ENCODE measurements at regions not wholly inside any gene's neighbourhood (a gene's known extent, or its start where the extent isn't known, plus 50 kb on each side); places are given as distances from the start of the nearest gene placed in this dataset.

DNA sequence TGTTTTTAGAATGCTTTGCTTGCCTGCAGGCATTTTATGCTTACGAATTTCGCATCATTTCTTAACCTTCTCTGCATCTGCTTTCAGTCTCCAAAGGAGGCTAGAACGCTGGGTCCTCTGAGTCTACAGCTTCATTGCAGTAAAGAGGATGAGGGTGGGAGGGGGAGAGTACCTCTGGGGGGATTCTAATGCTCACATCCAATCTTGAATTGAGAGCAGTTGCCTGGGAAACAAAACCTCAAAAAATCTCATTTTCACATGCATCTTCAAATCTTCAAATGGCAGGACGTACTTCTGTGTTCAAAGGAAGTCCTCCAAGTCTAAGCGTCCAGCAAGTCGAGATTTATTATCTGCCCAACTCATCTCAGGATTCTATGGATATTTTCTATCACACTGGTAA, 100.7 kb upstream of the PRKCQ start:
- Histone ChIP-seq H3K4me3 (ENCODE audit: low read depth, low read length) (no peak overlapping the region), H3K36me3 (ENCODE audit: control insufficient read depth in 2 of 2, insufficient read depth in 1 of 2, low read length in 2 of 2) (no peaks in the 10 kb centered on the region), H3K27ac (ENCODE audit: extremely low read depth, low read depth, low read length) (no peak overlapping the region), H3K9me3 (ENCODE audit: control insufficient read depth, insufficient read depth, low read depth, low read length) (no peaks in the 10 kb centered on the region), H3K4me1 (ENCODE audit: control insufficient read depth, insufficient read depth, low read length) (no peaks in the 10 kb centered on the region)
- TF ChIP-seq, protein P1, sequence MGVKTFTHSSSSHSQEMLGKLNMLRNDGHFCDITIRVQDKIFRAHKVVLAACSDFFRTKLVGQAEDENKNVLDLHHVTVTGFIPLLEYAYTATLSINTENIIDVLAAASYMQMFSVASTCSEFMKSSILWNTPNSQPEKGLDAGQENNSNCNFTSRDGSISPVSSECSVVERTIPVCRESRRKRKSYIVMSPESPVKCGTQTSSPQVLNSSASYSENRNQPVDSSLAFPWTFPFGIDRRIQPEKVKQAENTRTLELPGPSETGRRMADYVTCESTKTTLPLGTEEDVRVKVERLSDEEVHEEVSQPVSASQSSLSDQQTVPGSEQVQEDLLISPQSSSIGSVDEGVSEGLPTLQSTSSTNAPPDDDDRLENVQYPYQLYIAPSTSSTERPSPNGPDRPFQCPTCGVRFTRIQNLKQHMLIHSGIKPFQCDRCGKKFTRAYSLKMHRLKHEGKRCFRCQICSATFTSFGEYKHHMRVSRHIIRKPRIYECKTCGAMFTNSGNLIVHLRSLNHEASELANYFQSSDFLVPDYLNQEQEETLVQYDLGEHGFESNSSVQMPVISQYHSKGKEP (tag by site-specific recombination; IDR thresholded peaks at IDR 0.05), result no peak
- TF ChIP-seq ZNF677 (tag by site-specific recombination; IDR thresholded peaks at IDR 0.05), result no peak
- TF ChIP-seq ZBTB8A (tag by site-specific recombination; IDR thresholded peaks at IDR 0.05), result no peak
- TF ChIP-seq ZNF747 (tag by site-specific recombination; IDR thresholded peaks at IDR 0.05), result no peak
- TF ChIP-seq, protein P2, sequence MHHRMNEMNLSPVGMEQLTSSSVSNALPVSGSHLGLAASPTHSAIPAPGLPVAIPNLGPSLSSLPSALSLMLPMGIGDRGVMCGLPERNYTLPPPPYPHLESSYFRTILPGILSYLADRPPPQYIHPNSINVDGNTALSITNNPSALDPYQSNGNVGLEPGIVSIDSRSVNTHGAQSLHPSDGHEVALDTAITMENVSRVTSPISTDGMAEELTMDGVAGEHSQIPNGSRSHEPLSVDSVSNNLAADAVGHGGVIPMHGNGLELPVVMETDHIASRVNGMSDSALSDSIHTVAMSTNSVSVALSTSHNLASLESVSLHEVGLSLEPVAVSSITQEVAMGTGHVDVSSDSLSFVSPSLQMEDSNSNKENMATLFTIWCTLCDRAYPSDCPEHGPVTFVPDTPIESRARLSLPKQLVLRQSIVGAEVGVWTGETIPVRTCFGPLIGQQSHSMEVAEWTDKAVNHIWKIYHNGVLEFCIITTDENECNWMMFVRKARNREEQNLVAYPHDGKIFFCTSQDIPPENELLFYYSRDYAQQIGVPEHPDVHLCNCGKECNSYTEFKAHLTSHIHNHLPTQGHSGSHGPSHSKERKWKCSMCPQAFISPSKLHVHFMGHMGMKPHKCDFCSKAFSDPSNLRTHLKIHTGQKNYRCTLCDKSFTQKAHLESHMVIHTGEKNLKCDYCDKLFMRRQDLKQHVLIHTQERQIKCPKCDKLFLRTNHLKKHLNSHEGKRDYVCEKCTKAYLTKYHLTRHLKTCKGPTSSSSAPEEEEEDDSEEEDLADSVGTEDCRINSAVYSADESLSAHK (tag by site-specific recombination; IDR thresholded peaks at IDR 0.05), result no peak
- no peak for TF ChIP-seq ZNF623 (tag by site-specific recombination; IDR thresholded peaks at IDR 0.05)
- no peak for TF ChIP-seq IKZF3 (tag by site-specific recombination; IDR thresholded peaks at IDR 0.05)
- ChIA-PET POLR2A (no interaction called here), CTCF (interaction anchor here (1.4 kb wide), 1 partner anchor 10 kb away, joined by 8 read pairs; no protein-coding TSS in a partner anchor)

DNA sequence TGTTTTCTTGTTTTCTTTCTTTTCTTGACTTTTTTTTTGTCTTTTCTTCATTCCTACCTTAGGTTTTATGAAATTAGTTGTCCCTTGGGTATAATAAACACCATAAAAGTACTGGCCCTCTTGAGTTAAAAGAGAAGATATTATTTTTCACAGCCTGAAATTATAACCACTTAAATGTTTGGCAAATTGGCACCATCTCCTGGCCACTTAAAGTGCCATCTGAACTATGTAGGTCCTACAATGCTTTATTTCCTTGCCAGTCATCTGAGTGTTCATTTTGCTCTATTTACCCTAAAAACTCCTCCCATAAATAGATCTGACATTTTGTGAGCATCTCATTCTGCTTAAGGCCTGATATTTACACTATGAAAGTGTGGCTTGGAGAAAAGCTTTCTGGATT, 98.9 kb upstream of the PRKCQ start:
- no peaks in the 10 kb centered on the region for H3K4me1 ChIP-seq (ENCODE audit: control insufficient read depth, insufficient read depth, low read length)
- ChIA-PET POLR2A (no interaction called here), CTCF (interaction anchor here (0.5 to 2.8 kb wide), 24 partner anchors 8 to 1498 kb away, joined by 3 to 27 read pairs (median 4); no protein-coding TSS in a partner anchor)
- H3K4me3 ChIP-seq (ENCODE audit: low read depth, low read length), result no peak overlapping the region
- H3K36me3 ChIP-seq (ENCODE audit: control insufficient read depth in 2 of 2, insufficient read depth in 1 of 2, low read length in 2 of 2), result no peaks in the 10 kb centered on the region
- no peak overlapping the region for H3K27ac ChIP-seq (ENCODE audit: extremely low read depth, low read depth, low read length)
- H3K9me3 ChIP-seq (ENCODE audit: control insufficient read depth, insufficient read depth, low read depth, low read length), result no peaks in the 10 kb centered on the region
- TF ChIP-seq ZBTB48 (tag by site-specific recombination; IDR thresholded peaks at IDR 0.05), result no peak
- TF ChIP-seq, protein P3, sequence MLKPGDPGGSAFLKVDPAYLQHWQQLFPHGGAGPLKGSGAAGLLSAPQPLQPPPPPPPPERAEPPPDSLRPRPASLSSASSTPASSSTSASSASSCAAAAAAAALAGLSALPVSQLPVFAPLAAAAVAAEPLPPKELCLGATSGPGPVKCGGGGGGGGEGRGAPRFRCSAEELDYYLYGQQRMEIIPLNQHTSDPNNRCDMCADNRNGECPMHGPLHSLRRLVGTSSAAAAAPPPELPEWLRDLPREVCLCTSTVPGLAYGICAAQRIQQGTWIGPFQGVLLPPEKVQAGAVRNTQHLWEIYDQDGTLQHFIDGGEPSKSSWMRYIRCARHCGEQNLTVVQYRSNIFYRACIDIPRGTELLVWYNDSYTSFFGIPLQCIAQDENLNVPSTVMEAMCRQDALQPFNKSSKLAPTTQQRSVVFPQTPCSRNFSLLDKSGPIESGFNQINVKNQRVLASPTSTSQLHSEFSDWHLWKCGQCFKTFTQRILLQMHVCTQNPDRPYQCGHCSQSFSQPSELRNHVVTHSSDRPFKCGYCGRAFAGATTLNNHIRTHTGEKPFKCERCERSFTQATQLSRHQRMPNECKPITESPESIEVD (tag by site-specific recombination; IDR thresholded peaks at IDR 0.05), result no peak
- no peak for TF ChIP-seq SCRT2 (tag by site-specific recombination; IDR thresholded peaks at IDR 0.05)
- TF ChIP-seq, protein P4, sequence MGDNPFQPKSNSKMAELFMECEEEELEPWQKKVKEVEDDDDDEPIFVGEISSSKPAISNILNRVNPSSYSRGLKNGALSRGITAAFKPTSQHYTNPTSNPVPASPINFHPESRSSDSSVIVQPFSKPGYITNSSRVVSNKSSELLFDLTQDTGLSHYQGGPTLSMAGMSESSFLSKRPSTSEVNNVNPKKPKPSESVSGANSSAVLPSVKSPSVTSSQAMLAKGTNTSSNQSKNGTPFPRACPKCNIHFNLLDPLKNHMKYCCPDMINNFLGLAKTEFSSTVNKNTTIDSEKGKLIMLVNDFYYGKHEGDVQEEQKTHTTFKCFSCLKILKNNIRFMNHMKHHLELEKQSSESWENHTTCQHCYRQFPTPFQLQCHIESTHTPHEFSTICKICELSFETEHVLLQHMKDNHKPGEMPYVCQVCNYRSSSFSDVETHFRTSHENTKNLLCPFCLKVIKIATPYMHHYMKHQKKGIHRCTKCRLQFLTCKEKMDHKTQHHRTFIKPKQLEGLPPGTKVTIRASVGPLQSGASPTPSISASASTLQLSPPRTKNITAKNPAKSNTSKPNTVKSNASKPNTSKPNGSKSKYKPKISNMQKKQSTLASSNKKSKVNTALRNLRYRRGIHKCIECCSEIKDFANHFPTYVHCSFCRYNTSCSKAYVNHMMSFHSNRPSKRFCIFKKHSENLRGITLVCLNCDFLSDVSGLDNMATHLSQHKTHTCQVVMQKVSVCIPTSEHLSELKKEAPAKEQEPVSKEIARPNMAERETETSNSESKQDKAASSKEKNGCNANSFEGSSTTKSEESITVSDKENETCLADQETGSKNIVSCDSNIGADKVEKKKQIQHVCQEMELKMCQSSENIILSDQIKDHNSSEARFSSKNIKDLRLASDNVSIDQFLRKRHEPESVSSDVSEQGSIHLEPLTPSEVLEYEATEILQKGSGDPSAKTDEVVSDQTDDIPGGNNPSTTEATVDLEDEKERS (tag by site-specific recombination; IDR thresholded peaks at IDR 0.05), result no peak
- no peak for TF ChIP-seq ZBTB7A (tag by site-specific recombination; IDR thresholded peaks at IDR 0.05; ENCODE audit: low read depth)
- TF ChIP-seq SETDB1 (IDR thresholded peaks at IDR 0.05; ENCODE audit: insufficient read length, low read length), result no peak
- no peak for TF ChIP-seq ZNF560 (tag by site-specific recombination; IDR thresholded peaks at IDR 0.05; ENCODE audit: borderline replicate concordance)
- TF ChIP-seq ZNF174 (tag by site-specific recombination; IDR thresholded peaks at IDR 0.05), result no peak
- TF ChIP-seq ZNF558 (tag by site-specific recombination; IDR thresholded peaks at IDR 0.05), result no peak
- TF ChIP-seq WT1 (tag by site-specific recombination; IDR thresholded peaks at IDR 0.05), result no peak
- TF ChIP-seq KLF8 (tag by site-specific recombination; IDR thresholded peaks at IDR 0.05), result no peak
- TF ChIP-seq, protein P5, sequence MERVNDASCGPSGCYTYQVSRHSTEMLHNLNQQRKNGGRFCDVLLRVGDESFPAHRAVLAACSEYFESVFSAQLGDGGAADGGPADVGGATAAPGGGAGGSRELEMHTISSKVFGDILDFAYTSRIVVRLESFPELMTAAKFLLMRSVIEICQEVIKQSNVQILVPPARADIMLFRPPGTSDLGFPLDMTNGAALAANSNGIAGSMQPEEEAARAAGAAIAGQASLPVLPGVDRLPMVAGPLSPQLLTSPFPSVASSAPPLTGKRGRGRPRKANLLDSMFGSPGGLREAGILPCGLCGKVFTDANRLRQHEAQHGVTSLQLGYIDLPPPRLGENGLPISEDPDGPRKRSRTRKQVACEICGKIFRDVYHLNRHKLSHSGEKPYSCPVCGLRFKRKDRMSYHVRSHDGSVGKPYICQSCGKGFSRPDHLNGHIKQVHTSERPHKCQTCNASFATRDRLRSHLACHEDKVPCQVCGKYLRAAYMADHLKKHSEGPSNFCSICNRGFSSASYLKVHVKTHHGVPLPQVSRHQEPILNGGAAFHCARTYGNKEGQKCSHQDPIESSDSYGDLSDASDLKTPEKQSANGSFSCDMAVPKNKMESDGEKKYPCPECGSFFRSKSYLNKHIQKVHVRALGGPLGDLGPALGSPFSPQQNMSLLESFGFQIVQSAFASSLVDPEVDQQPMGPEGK (tag by site-specific recombination; IDR thresholded peaks at IDR 0.05), result no peak
- TF ChIP-seq MZF1 (tag by site-specific recombination; IDR thresholded peaks at IDR 0.05; ENCODE audit: borderline replicate concordance), result no peak
- TF ChIP-seq ZNF48 (tag by site-specific recombination; IDR thresholded peaks at IDR 0.05), result no peak
- no peak for TF ChIP-seq ZNF571 (tag by site-specific recombination; IDR thresholded peaks at IDR 0.05)
- no peak for TF ChIP-seq ZNF433 (tag by site-specific recombination; IDR thresholded peaks at IDR 0.05; ENCODE audit: low read depth)

All from HEK293 (cell line).